NCI-H2107 treated with DMSO at 0.1 percent for 48 hours (cell line): ENCODE measurements at regions not wholly inside any gene's neighbourhood (a gene's known extent, or its start where the extent isn't known, plus 50 kb on each side); places are given as distances from the start of the nearest gene placed in this dataset.
"Not testable (repeated sequence)": the region's sequence is repeated elsewhere in the genome, so short reads cannot be mapped to it uniquely, and the experiment has no call there.

ENCODE experiments used
- DNase-seq: peaks from one replicate; lab custom pipeline; 2025; ENCODE audit not compliant: unreplicated experiment; lab: John Stamatoyannopoulos, UW

- no peak for DNase-seq
These were observed 1109.3 kb downstream of the PLA2G4A start for GRCh38 chr1:187938092-187938491.

- DNase-seq: no peak
These were observed 1114.2 kb downstream of the PLA2G4A start for GRCh38 chr1:187942986-187943385.

- DNase-seq: no peak
These were observed 1115.1 kb downstream of the PLA2G4A start for GRCh38 chr1:187943606-187944403.

GRCh38 chr1:187946661-187947060 lies 1117.9 kb downstream of the PLA2G4A start:
- DNase-seq: not testable (repeated sequence)

- DNase-seq: no peak
These were observed 1118.6 kb downstream of the PLA2G4A start for GRCh38 chr1:187947359-187947758.

- DNase-seq: no peak
These were observed 1119.5 kb downstream of the PLA2G4A start for GRCh38 chr1:187948170-187948794.

GRCh38 chr1:187949567-187949966 lies 1120.8 kb downstream of the PLA2G4A start:
- no peak for DNase-seq

- DNase-seq: no peak
These were observed 1123.1 kb downstream of the PLA2G4A start for GRCh38 chr1:187951817-187952216.

- no peak for DNase-seq
These were observed 1123.7 kb downstream of the PLA2G4A start for GRCh38 chr1:187952446-187952845.

GRCh38 chr1:187956975-187957374 lies 1128.2 kb downstream of the PLA2G4A start:
- DNase-seq: no peak

- no peak for DNase-seq
These were observed 1129.5 kb downstream of the PLA2G4A start for GRCh38 chr1:187958207-187958606.

- DNase-seq: no peak
These were observed 1130.3 kb downstream of the PLA2G4A start for GRCh38 chr1:187959062-187959461.

- DNase-seq: no peak
These were observed 1131.4 kb downstream of the PLA2G4A start for GRCh38 chr1:187960125-187960638.

GRCh38 chr1:187961895-187962294 lies 1133.1 kb downstream of the PLA2G4A start:
- no peak for DNase-seq

- no peak for DNase-seq
These were observed 1143.1 kb downstream of the PLA2G4A start for GRCh38 chr1:187971851-187972250.

- DNase-seq: no peak
These were observed 1148.5 kb downstream of the PLA2G4A start for GRCh38 chr1:187977298-187977697.

GRCh38 chr1:187985145-187985896 lies 1156.6 kb downstream of the PLA2G4A start:
- no peak for DNase-seq

- no peak for DNase-seq
These were observed 1157.3 kb downstream of the PLA2G4A start for GRCh38 chr1:187985897-187986654.

- no peak for DNase-seq
These were observed 1158.6 kb downstream of the PLA2G4A start for GRCh38 chr1:187987236-187987776.

GRCh38 chr1:187991944-187992343 lies 1163.2 kb downstream of the PLA2G4A start:
- DNase-seq: no peak

- DNase-seq: no peak
These were observed 1168.0 kb downstream of the PLA2G4A start for GRCh38 chr1:187996780-187997179.
